ENCODE measurements at regions not wholly inside any gene's neighbourhood (a gene's known extent, or its start where the extent isn't known, plus 50 kb on each side); places are given as distances from the start of the nearest gene placed in this dataset.

- Histone ChIP-seq H3K4me1 (replicated peaks; ENCODE audit: insufficient read depth) (peaks cover 2% of the 10 kb centered on the region; the same call in 1 of the 2 replicates), H3K36me3 (ENCODE audit: low read depth) (no peaks in the 10 kb centered on the region), H3F3A (ENCODE audit: insufficient read depth, low read depth) (no peaks in the 10 kb centered on the region), H3K27ac (no peak overlapping the region), H4K20me1 (ENCODE audit: insufficient read depth) (no peaks in the 10 kb centered on the region), H3K27me3 (ENCODE audit: insufficient read depth, low read depth) (no peaks in the 10 kb centered on the region), H3K9me3 (ENCODE audit: insufficient read depth, low read depth) (no peaks in the 10 kb centered on the region), H3K4me3 (no peak overlapping the region), H3K9me2 (ENCODE audit: insufficient read depth) (no peaks in the 10 kb centered on the region), H3K4me2 (no peak overlapping the region), H2AFZ (no peak overlapping the region), H3K79me2 (ENCODE audit: low read depth) (no peaks in the 10 kb centered on the region)
- POLR2A ChIA-PET (ENCODE audit: unreplicated experiment) = no interaction called here
- TF ChIP-seq CTCF (conservative IDR thresholded peaks at IDR 0.05) = no peak
- no peak for TF ChIP-seq EZH2 (IDR thresholded peaks at IDR 0.05; ENCODE audit: low read depth)
- CTCF ChIA-PET = no interaction called here
- no TSS peak for BruUV-seq (replicated peaks)
- no peak for DNase-seq
- intact Hi-C loops (cut with micrococcal nuclease; ENCODE audit: unreplicated experiment) = no loop called here
These were observed 85.1 kb upstream of the DAAM1 start for GRCh38 chr14:59103396-59103795.

GRCh38 chr14:59107819-59108218 lies 80.6 kb upstream of the DAAM1 start:
- DNase-seq = no peak
- Histone ChIP-seq H3K4me2 (no peak overlapping the region), H3K9me2 (ENCODE audit: insufficient read depth) (no peaks in the 10 kb centered on the region), H3K36me3 (ENCODE audit: low read depth) (no peaks in the 10 kb centered on the region), H3K27ac (no peak overlapping the region), H3F3A (ENCODE audit: insufficient read depth, low read depth) (no peaks in the 10 kb centered on the region), H2AFZ (no peak overlapping the region), H4K20me1 (ENCODE audit: insufficient read depth) (no peaks in the 10 kb centered on the region), H3K9me3 (ENCODE audit: insufficient read depth, low read depth) (no peaks in the 10 kb centered on the region), H3K4me3 (no peak overlapping the region), H3K27me3 (ENCODE audit: insufficient read depth, low read depth) (no peaks in the 10 kb centered on the region), H3K79me2 (ENCODE audit: low read depth) (no peaks in the 10 kb centered on the region), H3K4me1 (replicated peaks; ENCODE audit: insufficient read depth) (no peaks in the 10 kb centered on the region)
- BruUV-seq (replicated peaks) = no TSS peak
- ChIA-PET POLR2A (ENCODE audit: unreplicated experiment) (no interaction called here), CTCF (no interaction called here)
- intact Hi-C loops (cut with micrococcal nuclease; ENCODE audit: unreplicated experiment) = no loop called here
- TF ChIP-seq EZH2 (IDR thresholded peaks at IDR 0.05; ENCODE audit: low read depth) = no peak
- TF ChIP-seq CTCF (conservative IDR thresholded peaks at IDR 0.05) = no peak

- H3K4me2 ChIP-seq = no peak overlapping the region
- ChIA-PET POLR2A (ENCODE audit: unreplicated experiment) (no interaction called here), CTCF (no interaction called here)
- no peaks in the 10 kb centered on the region for H3K9me2 ChIP-seq (ENCODE audit: insufficient read depth)
- peak in 1 of 2 experiments; percentile 44 for DNase-seq
- H3K36me3 ChIP-seq (ENCODE audit: low read depth) = no peaks in the 10 kb centered on the region
- no peak overlapping the region for H3K4me3 ChIP-seq
- TF ChIP-seq CTCF (conservative IDR thresholded peaks at IDR 0.05) (no peak), EZH2 (IDR thresholded peaks at IDR 0.05; ENCODE audit: low read depth) (no peak)
- H3K27ac ChIP-seq = no peak overlapping the region
- H3F3A ChIP-seq (ENCODE audit: insufficient read depth, low read depth) = peaks cover 6% of the 10 kb centered on the region; the same call in 1 of the 2 replicates
- intact Hi-C loops (cut with micrococcal nuclease; ENCODE audit: unreplicated experiment) = no loop called here
- no peaks in the 10 kb centered on the region for H4K20me1 ChIP-seq (ENCODE audit: insufficient read depth)
- no peaks in the 10 kb centered on the region for H3K9me3 ChIP-seq (ENCODE audit: insufficient read depth, low read depth)
- H3K79me2 ChIP-seq (ENCODE audit: low read depth) = no peaks in the 10 kb centered on the region
- 0 out of 2 replicates have a peak, but pooled peaks cover 5% of the 10 kb centered on the region for H3K4me1 ChIP-seq (replicated peaks; ENCODE audit: insufficient read depth)
- BruUV-seq (replicated peaks) = no TSS peak
- H3K27me3 ChIP-seq (ENCODE audit: insufficient read depth, low read depth) = no peaks in the 10 kb centered on the region
- H2AFZ ChIP-seq = no peak overlapping the region
These were observed 71.5 kb upstream of the DAAM1 start for GRCh38 chr14:59116984-59117415.
